ENCODE measurements at regions not wholly inside any gene's neighbourhood (a gene's known extent, or its start where the extent isn't known, plus 50 kb on each side); places are given as distances from the start of the nearest gene placed in this dataset.
A peak's percentile ranks its signal among the peaks of the same experiment; 100 is the strongest.

DNA sequence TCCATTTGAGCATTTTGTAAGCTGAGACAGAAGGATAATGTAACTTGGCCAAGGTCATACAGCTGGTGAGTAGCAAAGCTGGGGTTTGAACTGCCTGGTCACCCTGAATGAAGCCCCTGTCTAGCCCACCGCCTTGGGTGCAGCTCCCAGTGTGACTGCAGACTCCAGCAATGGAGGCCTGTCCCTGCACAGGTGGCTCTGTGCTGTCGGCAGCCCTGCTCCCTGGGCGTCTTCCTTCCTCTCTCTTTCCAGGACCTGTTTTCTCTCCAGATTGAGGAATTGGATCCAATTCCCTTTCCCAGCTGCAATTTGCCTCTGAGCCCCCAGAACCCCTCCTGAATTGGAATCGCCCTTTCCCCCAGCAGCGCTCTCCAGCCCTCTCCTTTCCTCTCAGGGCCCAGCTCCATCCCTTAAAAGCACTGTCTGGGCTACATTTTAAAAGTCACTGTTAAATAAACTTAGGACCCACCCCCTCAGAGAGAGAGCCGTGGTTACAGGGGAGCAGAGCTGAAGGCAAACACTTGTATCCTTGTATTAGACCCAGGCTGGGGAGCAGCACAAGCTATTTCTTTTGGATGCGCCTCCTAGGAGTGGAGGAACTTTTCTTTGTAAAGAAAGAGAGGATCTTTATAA lies 161.4 kb upstream of the LMO4 start:
- DNase-seq = no peak
- Histone ChIP-seq H3K4ac (ENCODE audit: low read depth, low read length) (no peak overlapping the region), H2BK20ac (ENCODE audit: low read depth, low read length, poor library complexity, severe bottlenecking) (no peak overlapping the region), H3T11ph (ENCODE audit: low read length) (no peak overlapping the region), H2BK12ac (ENCODE audit: insufficient read length, low read depth, low read length) (no peak overlapping the region), H2AK5ac (ENCODE audit: insufficient read length, low read length) (no peak overlapping the region), H3K27ac (ENCODE audit: insufficient read length, low read depth, low read length) (no peak overlapping the region), H4K8ac (replicated peaks; ENCODE audit: insufficient read length, low read depth, low read length) (no peak overlapping the region), H3K23me2 (ENCODE audit: insufficient read length, low read depth, low read length, poor library complexity, severe bottlenecking) (no peaks in the 10 kb centered on the region), H3K9ac (ENCODE audit: extremely low read depth, insufficient read length, low read length) (no peak overlapping the region), H3K9me3 (ENCODE audit: control insufficient read depth, low read depth, low read length) (no peaks in the 10 kb centered on the region), H2AFZ (ENCODE audit: low read length) (no peak overlapping the region), H3K56ac (ENCODE audit: insufficient read length, low read depth, low read length) (no peak overlapping the region), H4K20me1 (ENCODE audit: control insufficient read depth, insufficient read depth, insufficient read length) (no peaks in the 10 kb centered on the region), H2BK15ac (ENCODE audit: low read depth, low read length) (no peak overlapping the region), H4K91ac (ENCODE audit: insufficient read length, low read depth, low read length) (no peak overlapping the region), H2BK5ac (ENCODE audit: insufficient read length, low read length) (no peak overlapping the region), H3K4me2 (ENCODE audit: insufficient read depth, insufficient read length, low read length) (no peak overlapping the region), H3K27me3 (ENCODE audit: insufficient read depth, low read length) (no peaks in the 10 kb centered on the region), H4K5ac (ENCODE audit: insufficient read length, low read depth, low read length) (no peak overlapping the region), H3K79me1 (ENCODE audit: insufficient read depth, low read depth, low read length, poor library complexity, severe bottlenecking) (no peaks in the 10 kb centered on the region), H3K79me2 (ENCODE audit: insufficient read depth, low read length) (no peaks in the 10 kb centered on the region), H3K23ac (ENCODE audit: insufficient read length, low read depth, low read length) (no peak overlapping the region), H2BK120ac (ENCODE audit: low read depth, low read length, poor library complexity, severe bottlenecking) (no peak overlapping the region), H3K14ac (ENCODE audit: insufficient read depth, low read length) (no peak overlapping the region), H3K4me1 (ENCODE audit: insufficient read depth, low read length) (no peaks in the 10 kb centered on the region), H3K18ac (ENCODE audit: insufficient read length, low read depth, low read length) (no peak overlapping the region)
- TF ChIP-seq, protein P1, sequence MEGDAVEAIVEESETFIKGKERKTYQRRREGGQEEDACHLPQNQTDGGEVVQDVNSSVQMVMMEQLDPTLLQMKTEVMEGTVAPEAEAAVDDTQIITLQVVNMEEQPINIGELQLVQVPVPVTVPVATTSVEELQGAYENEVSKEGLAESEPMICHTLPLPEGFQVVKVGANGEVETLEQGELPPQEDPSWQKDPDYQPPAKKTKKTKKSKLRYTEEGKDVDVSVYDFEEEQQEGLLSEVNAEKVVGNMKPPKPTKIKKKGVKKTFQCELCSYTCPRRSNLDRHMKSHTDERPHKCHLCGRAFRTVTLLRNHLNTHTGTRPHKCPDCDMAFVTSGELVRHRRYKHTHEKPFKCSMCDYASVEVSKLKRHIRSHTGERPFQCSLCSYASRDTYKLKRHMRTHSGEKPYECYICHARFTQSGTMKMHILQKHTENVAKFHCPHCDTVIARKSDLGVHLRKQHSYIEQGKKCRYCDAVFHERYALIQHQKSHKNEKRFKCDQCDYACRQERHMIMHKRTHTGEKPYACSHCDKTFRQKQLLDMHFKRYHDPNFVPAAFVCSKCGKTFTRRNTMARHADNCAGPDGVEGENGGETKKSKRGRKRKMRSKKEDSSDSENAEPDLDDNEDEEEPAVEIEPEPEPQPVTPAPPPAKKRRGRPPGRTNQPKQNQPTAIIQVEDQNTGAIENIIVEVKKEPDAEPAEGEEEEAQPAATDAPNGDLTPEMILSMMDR (conservative IDR thresholded peaks at IDR 0.05) = no peak
- H3K27ac Mint-ChIP-seq = peak overlapping the region in 2 of 3 experiments; percentile 20 to 29; a peak in 2 of 7 replicates
- H3K9me3 Mint-ChIP-seq = no peaks in the 10 kb centered on the region
- WGBS (ENCODE audit: extremely low coverage, insufficient read length, low lambda C conversion rate) = no CpG with 5 or more reads among the region's 7 CpGs
- no peak overlapping the region for H3K4me3 Mint-ChIP-seq
- no peaks in the 10 kb centered on the region for H3K36me3 Mint-ChIP-seq (ENCODE audit: insufficient read depth in 1 of 3, low read depth in 3 of 3)
- H3K4me1 Mint-ChIP-seq = peaks cover 6 to 11% of the 10 kb centered on the region in 2 experiments; a peak in 3 of 4 replicates
- H3K27me3 Mint-ChIP-seq (ENCODE audit: low read depth) = no peaks in the 10 kb centered on the region; the same call in 1 of the 2 replicates
